Testis (tissue), 2 donors: ENCODE measurements at regions not wholly inside any gene's neighbourhood (a gene's known extent, or its start where the extent isn't known, plus 50 kb on each side); places are given as distances from the start of the nearest gene placed in this dataset.

Experiments used
- POLR2A ChIP-seq: fragments of 450-650 bp; IDR thresholded peaks from one replicate; pipeline ENCODE4 v1.6.1; 2017; ENCODE audit warnings: antibody characterized with exemption, mild to moderate bottlenecking, moderate library complexity
- TF ChIP-seq, protein P1 (sequence below), 3 experiments: fragments of 450-650 bp in 2 of 3; fragments of 200-600 bp in 1 of 3; sonication (generic) in 1 of 3; IDR thresholded peaks; one replicate each; pipeline ENCODE4 v1.5.1; 2016 to 2019; ENCODE audit warnings: antibody characterized with exemption in 3 of 3, mild to moderate bottlenecking in 2 of 3, moderate library complexity in 1 of 3

DNA sequence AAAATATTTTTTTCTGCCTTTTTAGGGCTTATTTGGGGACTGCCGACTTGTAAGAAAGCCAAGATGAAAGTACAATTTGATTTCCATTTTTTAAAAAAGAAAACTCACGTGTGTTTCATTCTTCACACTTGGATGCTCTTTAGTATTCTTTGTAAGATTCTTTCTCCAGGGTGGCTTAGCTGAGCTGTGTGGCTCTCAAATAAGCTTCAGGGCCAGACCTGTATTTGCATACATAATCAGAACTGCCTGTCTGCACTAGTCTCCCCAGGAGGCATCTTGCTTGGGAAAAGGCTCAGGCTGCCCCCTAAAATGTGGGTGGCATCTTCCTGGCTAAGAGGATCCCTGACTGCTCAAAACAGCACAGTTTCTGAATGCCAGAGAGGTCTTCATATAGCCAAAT is 498.4 kb downstream of the MID1IP1 start:
- no peak for TF ChIP-seq POLR2A
- TF ChIP-seq, protein P1, sequence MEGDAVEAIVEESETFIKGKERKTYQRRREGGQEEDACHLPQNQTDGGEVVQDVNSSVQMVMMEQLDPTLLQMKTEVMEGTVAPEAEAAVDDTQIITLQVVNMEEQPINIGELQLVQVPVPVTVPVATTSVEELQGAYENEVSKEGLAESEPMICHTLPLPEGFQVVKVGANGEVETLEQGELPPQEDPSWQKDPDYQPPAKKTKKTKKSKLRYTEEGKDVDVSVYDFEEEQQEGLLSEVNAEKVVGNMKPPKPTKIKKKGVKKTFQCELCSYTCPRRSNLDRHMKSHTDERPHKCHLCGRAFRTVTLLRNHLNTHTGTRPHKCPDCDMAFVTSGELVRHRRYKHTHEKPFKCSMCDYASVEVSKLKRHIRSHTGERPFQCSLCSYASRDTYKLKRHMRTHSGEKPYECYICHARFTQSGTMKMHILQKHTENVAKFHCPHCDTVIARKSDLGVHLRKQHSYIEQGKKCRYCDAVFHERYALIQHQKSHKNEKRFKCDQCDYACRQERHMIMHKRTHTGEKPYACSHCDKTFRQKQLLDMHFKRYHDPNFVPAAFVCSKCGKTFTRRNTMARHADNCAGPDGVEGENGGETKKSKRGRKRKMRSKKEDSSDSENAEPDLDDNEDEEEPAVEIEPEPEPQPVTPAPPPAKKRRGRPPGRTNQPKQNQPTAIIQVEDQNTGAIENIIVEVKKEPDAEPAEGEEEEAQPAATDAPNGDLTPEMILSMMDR (IDR thresholded peaks at IDR 0.05): no peak
